ENCODE measurements at regions not wholly inside any gene's neighbourhood (a gene's known extent, or its start where the extent isn't known, plus 50 kb on each side); places are given as distances from the start of the nearest gene placed in this dataset.

DNA sequence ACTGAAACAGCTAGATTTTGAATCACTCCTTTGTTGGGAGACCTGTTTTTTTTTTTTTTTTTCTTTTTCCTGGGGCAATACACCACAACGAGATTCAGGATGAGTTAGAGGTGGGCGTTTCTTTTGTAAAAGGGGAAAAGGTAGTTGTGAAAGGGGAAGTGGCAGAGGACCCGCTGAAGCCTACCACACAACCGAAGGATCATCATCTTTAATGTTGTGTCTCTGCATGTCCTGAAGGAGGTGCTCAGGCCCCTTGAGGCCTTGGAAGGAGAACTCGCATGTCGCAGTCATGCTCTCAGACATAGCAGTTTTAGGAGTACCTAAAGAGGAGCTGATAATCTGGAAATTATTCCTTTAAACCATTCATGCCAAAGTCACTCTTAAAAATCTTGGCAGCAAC, 137.9 kb upstream of the LRIG1 start:
- no peak for TF ChIP-seq EP300 (IDR thresholded peaks at IDR 0.05; ENCODE audit: borderline replicate concordance)
- no peak for TF ChIP-seq TAF1 (IDR thresholded peaks at IDR 0.05; ENCODE audit: low read depth)
- TF ChIP-seq, protein P1, sequence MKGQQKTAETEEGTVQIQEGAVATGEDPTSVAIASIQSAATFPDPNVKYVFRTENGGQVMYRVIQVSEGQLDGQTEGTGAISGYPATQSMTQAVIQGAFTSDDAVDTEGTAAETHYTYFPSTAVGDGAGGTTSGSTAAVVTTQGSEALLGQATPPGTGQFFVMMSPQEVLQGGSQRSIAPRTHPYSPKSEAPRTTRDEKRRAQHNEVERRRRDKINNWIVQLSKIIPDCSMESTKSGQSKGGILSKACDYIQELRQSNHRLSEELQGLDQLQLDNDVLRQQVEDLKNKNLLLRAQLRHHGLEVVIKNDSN (IDR thresholded peaks at IDR 0.05) = no peak
- TF ChIP-seq, protein P2, sequence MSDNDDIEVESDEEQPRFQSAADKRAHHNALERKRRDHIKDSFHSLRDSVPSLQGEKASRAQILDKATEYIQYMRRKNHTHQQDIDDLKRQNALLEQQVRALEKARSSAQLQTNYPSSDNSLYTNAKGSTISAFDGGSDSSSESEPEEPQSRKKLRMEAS (IDR thresholded peaks at IDR 0.05) = no peak
- TF ChIP-seq, protein P3, sequence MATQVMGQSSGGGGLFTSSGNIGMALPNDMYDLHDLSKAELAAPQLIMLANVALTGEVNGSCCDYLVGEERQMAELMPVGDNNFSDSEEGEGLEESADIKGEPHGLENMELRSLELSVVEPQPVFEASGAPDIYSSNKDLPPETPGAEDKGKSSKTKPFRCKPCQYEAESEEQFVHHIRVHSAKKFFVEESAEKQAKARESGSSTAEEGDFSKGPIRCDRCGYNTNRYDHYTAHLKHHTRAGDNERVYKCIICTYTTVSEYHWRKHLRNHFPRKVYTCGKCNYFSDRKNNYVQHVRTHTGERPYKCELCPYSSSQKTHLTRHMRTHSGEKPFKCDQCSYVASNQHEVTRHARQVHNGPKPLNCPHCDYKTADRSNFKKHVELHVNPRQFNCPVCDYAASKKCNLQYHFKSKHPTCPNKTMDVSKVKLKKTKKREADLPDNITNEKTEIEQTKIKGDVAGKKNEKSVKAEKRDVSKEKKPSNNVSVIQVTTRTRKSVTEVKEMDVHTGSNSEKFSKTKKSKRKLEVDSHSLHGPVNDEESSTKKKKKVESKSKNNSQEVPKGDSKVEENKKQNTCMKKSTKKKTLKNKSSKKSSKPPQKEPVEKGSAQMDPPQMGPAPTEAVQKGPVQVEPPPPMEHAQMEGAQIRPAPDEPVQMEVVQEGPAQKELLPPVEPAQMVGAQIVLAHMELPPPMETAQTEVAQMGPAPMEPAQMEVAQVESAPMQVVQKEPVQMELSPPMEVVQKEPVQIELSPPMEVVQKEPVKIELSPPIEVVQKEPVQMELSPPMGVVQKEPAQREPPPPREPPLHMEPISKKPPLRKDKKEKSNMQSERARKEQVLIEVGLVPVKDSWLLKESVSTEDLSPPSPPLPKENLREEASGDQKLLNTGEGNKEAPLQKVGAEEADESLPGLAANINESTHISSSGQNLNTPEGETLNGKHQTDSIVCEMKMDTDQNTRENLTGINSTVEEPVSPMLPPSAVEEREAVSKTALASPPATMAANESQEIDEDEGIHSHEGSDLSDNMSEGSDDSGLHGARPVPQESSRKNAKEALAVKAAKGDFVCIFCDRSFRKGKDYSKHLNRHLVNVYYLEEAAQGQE (IDR thresholded peaks at IDR 0.05; ENCODE audit: low read depth) = no peak
- no peak for TF ChIP-seq EGR1 (IDR thresholded peaks at IDR 0.05)
- TF ChIP-seq RAD21 (IDR thresholded peaks at IDR 0.05; ENCODE audit: low read depth) = no peak
- TF ChIP-seq TCF12 (IDR thresholded peaks at IDR 0.05; ENCODE audit: low read depth) = no peak
- no peak for TF ChIP-seq YY1 (IDR thresholded peaks at IDR 0.05; ENCODE audit: low read depth)

All from Ishikawa (cell line).